PC-9 (cell line): ENCODE measurements at regions not wholly inside any gene's neighbourhood (a gene's known extent, or its start where the extent isn't known, plus 50 kb on each side); places are given as distances from the start of the nearest gene placed in this dataset.

Experiments
- CTCF ChIP-seq: fragments of 200-600 bp; sonication (generic); conservative IDR thresholded peaks from 2 replicates; pipeline ENCODE4 v1.6.1; 2017; ENCODE audit warnings: mixed run types, antibody characterized with exemption, mild to moderate bottlenecking, moderate library complexity
- EZH2 ChIP-seq: fragments of 200-600 bp; sonication (generic); IDR thresholded peaks from 2 replicates; pipeline ENCODE4 v1.8.0; 2017; ENCODE audit warnings: antibody characterized with exemption, low read depth

GRCh38 chr4:110998320-110998719 is 375.4 kb upstream of the PITX2 start:
- TF ChIP-seq EZH2 (no peak), CTCF (no peak)
